ENCODE measurements at regions not wholly inside any gene's neighbourhood (a gene's known extent, or its start where the extent isn't known, plus 50 kb on each side); places are given as distances from the start of the nearest gene placed in this dataset.
"Not testable (repeated sequence)": the region's sequence is repeated elsewhere in the genome, so short reads cannot be mapped to it uniquely, and the experiment has no call there.

DNA sequence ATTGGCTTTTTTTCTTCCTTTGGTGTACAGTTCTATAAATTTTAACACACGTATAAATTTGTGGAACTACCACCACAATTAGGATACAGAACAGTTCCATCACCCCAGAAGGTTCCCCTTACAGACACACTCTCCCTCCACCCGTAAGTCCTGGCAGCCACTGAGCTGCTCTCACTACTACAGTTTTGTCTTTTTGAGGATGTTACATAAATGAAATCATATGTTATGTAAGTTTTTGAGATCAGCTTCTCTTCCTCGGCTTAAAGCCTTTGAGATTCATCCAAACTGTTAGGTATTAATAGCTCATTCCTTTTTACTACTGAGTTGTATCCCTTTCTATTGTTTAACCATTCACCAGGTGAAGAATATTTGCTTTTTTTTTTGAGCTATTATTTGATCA is 74.3 kb upstream of the SLC24A4 start:
- Histone ChIP-seq H3K27me3 (ENCODE audit: insufficient read depth, poor library complexity, severe bottlenecking) (peaks cover 21% of the 10 kb centered on the region), H3K27ac (ENCODE audit: poor library complexity, severe bottlenecking) (no peak overlapping the region), H3K4me3 (ENCODE audit: severe bottlenecking) (no peak overlapping the region), H3K9me3 (ENCODE audit: severe bottlenecking) (peaks cover 8% of the 10 kb centered on the region), H3K36me3 (ENCODE audit: low read depth) (no peaks in the 10 kb centered on the region), H3K4me1 (ENCODE audit: insufficient read depth, poor library complexity, severe bottlenecking) (no peaks in the 10 kb centered on the region)
- ATAC-seq (ENCODE audit: low read depth) (no peak), DNase-seq (ENCODE audit: low spot score) (no peak)
- TF ChIP-seq, protein P1, sequence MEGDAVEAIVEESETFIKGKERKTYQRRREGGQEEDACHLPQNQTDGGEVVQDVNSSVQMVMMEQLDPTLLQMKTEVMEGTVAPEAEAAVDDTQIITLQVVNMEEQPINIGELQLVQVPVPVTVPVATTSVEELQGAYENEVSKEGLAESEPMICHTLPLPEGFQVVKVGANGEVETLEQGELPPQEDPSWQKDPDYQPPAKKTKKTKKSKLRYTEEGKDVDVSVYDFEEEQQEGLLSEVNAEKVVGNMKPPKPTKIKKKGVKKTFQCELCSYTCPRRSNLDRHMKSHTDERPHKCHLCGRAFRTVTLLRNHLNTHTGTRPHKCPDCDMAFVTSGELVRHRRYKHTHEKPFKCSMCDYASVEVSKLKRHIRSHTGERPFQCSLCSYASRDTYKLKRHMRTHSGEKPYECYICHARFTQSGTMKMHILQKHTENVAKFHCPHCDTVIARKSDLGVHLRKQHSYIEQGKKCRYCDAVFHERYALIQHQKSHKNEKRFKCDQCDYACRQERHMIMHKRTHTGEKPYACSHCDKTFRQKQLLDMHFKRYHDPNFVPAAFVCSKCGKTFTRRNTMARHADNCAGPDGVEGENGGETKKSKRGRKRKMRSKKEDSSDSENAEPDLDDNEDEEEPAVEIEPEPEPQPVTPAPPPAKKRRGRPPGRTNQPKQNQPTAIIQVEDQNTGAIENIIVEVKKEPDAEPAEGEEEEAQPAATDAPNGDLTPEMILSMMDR (IDR thresholded peaks at IDR 0.05; ENCODE audit: poor library complexity, severe bottlenecking): no peak

DNA sequence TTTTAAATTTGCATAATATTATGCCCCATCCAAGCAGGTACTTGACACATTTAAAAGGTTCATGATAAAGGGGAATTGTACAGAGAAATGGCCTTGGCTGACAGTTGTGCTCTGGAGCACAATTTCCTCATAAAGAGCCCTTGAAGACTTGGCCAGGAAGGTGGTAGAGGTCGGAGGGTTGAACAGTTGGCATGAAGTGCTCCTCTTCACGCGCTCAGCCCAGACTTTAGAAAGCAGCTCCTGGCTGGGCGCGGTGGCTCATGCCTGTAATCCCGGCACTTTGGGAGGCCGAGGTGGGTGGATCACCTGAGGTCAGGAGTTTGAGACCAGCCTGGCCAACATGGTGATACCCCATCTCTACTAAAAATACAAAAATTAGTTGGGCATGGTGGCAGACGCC is 72.6 kb upstream of the SLC24A4 start:
- H3K4me1 ChIP-seq (ENCODE audit: insufficient read depth, poor library complexity, severe bottlenecking); H3K9me3 ChIP-seq (ENCODE audit: severe bottlenecking); DNase-seq (ENCODE audit: low spot score); ATAC-seq (ENCODE audit: low read depth); H3K36me3 ChIP-seq (ENCODE audit: low read depth); H3K27ac ChIP-seq (ENCODE audit: poor library complexity, severe bottlenecking); H3K4me3 ChIP-seq (ENCODE audit: severe bottlenecking): not testable (repeated sequence)
- peaks cover 37% of the 10 kb centered on the region for H3K27me3 ChIP-seq (ENCODE audit: insufficient read depth, poor library complexity, severe bottlenecking)

DNA sequence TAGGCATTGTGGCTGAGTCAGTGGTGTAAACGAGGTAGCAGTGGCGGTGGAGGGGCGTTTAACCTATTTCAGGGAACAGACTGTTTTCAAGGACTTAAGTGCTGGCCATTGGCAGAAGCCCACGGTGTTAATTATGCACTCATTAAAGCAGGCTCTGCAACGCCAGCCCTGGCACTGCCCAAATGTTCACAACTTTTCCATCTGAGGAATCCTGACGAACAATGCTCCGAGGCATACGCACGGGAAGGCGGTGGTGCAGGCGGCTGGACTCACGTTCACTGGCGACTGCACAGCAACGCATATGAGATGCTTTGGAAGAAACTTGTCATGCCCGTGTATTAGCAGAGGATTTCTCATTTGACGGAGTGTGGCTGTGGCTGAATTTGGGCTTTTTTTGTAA is 70.6 kb upstream of the SLC24A4 start:
- no peak for DNase-seq (ENCODE audit: low spot score)
- H3K4me1 ChIP-seq (ENCODE audit: insufficient read depth, poor library complexity, severe bottlenecking): no peaks in the 10 kb centered on the region
- no peak overlapping the region for H3K4me3 ChIP-seq (ENCODE audit: severe bottlenecking)
- H3K27ac ChIP-seq (ENCODE audit: poor library complexity, severe bottlenecking): no peak overlapping the region
- peaks cover 54% of the 10 kb centered on the region for H3K27me3 ChIP-seq (ENCODE audit: insufficient read depth, poor library complexity, severe bottlenecking)
- TF ChIP-seq, protein P1 (IDR thresholded peaks at IDR 0.05; ENCODE audit: poor library complexity, severe bottlenecking): no peak
- no peaks in the 10 kb centered on the region for H3K9me3 ChIP-seq (ENCODE audit: severe bottlenecking)
- no peak for ATAC-seq (ENCODE audit: low read depth)
- H3K36me3 ChIP-seq (ENCODE audit: low read depth): no peaks in the 10 kb centered on the region

DNA sequence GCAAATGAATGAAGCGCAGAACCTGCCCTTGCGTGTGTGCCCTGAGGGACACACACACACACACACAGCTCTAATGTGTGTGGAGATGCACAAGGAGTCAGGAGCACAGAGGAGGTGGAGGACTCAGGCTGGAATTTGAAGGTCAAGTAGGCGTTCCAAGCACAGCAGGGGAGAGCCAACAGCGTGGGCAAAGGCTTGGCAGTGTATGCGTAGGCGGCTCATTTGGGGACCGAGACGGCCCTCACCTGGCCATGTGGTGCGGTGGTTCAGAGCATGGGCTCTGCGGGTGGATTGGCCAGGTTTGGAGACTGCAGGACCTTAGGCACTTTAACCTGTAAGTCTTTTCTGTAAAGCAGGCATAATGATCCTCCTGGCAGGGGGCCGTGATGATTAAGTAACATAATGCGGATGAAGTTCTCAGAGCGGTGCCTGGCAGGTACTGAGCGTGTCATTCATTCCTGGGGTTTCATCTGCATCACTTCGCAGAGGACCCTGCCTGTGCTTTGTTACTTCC is 69.5 kb upstream of the SLC24A4 start:
- ATAC-seq (ENCODE audit: low read depth): peak; percentile 53; the same call in 2 of the 3 replicates
- H3K9me3 ChIP-seq (ENCODE audit: severe bottlenecking): no peaks in the 10 kb centered on the region
- no peaks in the 10 kb centered on the region for H3K36me3 ChIP-seq (ENCODE audit: low read depth)
- TF ChIP-seq, protein P1 (IDR thresholded peaks at IDR 0.05; ENCODE audit: poor library complexity, severe bottlenecking): no peak
- H3K4me3 ChIP-seq (ENCODE audit: severe bottlenecking): no peak overlapping the region
- H3K27ac ChIP-seq (ENCODE audit: poor library complexity, severe bottlenecking): no peak overlapping the region
- no peak for DNase-seq (ENCODE audit: low spot score)
- H3K4me1 ChIP-seq (ENCODE audit: insufficient read depth, poor library complexity, severe bottlenecking): no peaks in the 10 kb centered on the region
- peaks cover 57% of the 10 kb centered on the region for H3K27me3 ChIP-seq (ENCODE audit: insufficient read depth, poor library complexity, severe bottlenecking)

DNA sequence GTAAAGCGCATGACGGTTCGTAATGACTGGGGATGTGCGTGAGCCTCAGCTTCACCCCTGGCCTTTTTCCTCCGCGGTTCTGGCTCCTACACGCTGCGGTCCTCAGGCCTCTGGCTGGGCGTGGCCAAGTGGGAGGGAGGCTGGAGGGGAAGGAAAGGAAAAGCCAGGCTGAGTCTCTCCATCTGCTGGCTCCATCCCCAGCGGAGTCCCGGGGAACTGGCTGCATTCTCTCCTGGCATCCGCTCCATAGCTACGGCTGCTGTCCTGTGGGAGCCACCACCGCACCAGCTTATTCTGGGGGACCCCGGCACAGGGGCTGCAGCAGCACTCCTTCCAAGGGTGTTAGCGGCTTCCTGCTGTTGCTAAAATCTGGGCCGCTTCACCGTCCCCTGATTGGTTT is 68.2 kb upstream of the SLC24A4 start:
- Histone ChIP-seq H3K4me3 (ENCODE audit: severe bottlenecking) (no peak overlapping the region), H3K36me3 (ENCODE audit: low read depth) (no peaks in the 10 kb centered on the region)
- DNase-seq (ENCODE audit: low spot score): no peak

More for the DNA sequence above, 68.2 kb upstream of the SLC24A4 start:
- ATAC-seq (ENCODE audit: low read depth): peak; percentile 17; the same call in 1 of the 3 replicates
- Histone ChIP-seq H3K27me3 (ENCODE audit: insufficient read depth, poor library complexity, severe bottlenecking) (peaks cover 53% of the 10 kb centered on the region), H3K27ac (ENCODE audit: poor library complexity, severe bottlenecking) (no peak overlapping the region), H3K4me1 (ENCODE audit: insufficient read depth, poor library complexity, severe bottlenecking) (no peaks in the 10 kb centered on the region), H3K9me3 (ENCODE audit: severe bottlenecking) (no peaks in the 10 kb centered on the region)
- TF ChIP-seq, protein P1 (IDR thresholded peaks at IDR 0.05; ENCODE audit: poor library complexity, severe bottlenecking): no peak

Measured in RWPE2 (cell line).